Activated T-cell treated with anti-CD3 and anti-CD28 coated beads, Interleukin-2, amount 50 U/mL, for 72 hours (primary cell): ENCODE measurements at regions not wholly inside any gene's neighbourhood (a gene's known extent, or its start where the extent isn't known, plus 50 kb on each side); places are given as distances from the start of the nearest gene placed in this dataset.

Source experiments
- ATAC-seq, 2 donors: fragments of 150-1000 bp; cut with Tn5 transposase; replicated peaks in 1 of 2; 2 replicates each; pipeline ENCODE4 v1.10.0; 2021; ENCODE audit warnings: moderate library complexity in 2 of 2, mild to moderate bottlenecking in 1 of 2
- DNase-seq, 2 donors: peaks; one replicate each; pipeline ENCODE4 v3.0.0; 2021 to 2022; ENCODE audit warnings: mixed read lengths in 1 of 2
- H3K27ac Mint-ChIP-seq: one replicate; pipeline ENCODE4 v1.8.0; 2022; ENCODE audit warnings: mild to moderate bottlenecking, moderate library complexity, mixed read lengths
- H3K27me3 Mint-ChIP-seq: one replicate; pipeline ENCODE4 v1.8.0; 2022; ENCODE audit warnings: low read depth, mixed read lengths
- H3K36me3 Mint-ChIP-seq, 2 donors: one replicate each; pipeline ENCODE4 v1.8.0; 2022; ENCODE audit warnings: mixed read lengths in 2 of 2, mild to moderate bottlenecking in 1 of 2; ENCODE audit not compliant: insufficient read depth in 2 of 2
- H3K4me1 Mint-ChIP-seq: one replicate; pipeline ENCODE4 v1.8.0; 2022; ENCODE audit warnings: low read depth, mixed read lengths
- H3K4me3 Mint-ChIP-seq, 2 donors: one replicate each; pipeline ENCODE4 v1.8.0; 2022; ENCODE audit warnings: mild to moderate bottlenecking in 2 of 2, mixed read lengths in 2 of 2, moderate library complexity in 2 of 2
- H3K9me3 Mint-ChIP-seq, 2 donors: one replicate each; pipeline ENCODE4 v1.8.0; 2022; ENCODE audit warnings: mixed read lengths in 2 of 2

GRCh38 chr1:168920456-168921094 lies 185.9 kb upstream of the ATP1B1 start:
- Mint-ChIP-seq H3K27ac (no peak overlapping the region), H3K36me3 (no peaks in the 10 kb centered on the region), H3K27me3 (no peaks in the 10 kb centered on the region), H3K4me1 (peaks cover 13% of the 10 kb centered on the region), H3K4me3 (no peak overlapping the region), H3K9me3 (no peaks in the 10 kb centered on the region)
- ATAC-seq (no peak), DNase-seq (no peak)

DNA sequence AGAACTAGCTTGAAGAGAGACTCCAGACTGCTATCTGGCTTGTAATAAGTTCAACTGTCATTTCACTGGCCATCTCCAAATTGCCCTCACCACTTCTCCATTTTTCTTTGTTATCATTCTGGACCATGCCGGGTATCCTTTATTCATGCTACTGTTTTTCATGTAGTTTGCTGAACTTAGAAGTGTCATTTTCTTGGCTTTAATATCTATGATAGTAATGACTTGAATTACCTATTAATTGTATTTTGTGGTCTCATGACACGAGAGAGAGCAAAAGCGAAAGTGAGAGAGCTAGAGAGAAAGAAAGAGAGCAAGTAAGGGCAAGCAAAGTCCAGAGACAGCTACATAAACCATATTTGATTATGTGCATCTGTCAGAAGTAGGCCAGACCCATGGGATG lies 184.9 kb upstream of the ATP1B1 start:
- Mint-ChIP-seq H3K4me1 (peaks cover 13% of the 10 kb centered on the region), H3K9me3 (no peaks in the 10 kb centered on the region), H3K36me3 (no peaks in the 10 kb centered on the region), H3K27me3 (no peaks in the 10 kb centered on the region), H3K27ac (no peak overlapping the region), H3K4me3 (no peak overlapping the region)
- ATAC-seq (no peak), DNase-seq (no peak)

GRCh38 chr1:168923521-168924136 lies 182.9 kb upstream of the ATP1B1 start:
- ATAC-seq: no peak
- no peaks in the 10 kb centered on the region for H3K9me3 Mint-ChIP-seq
- no peak for DNase-seq
- no peaks in the 10 kb centered on the region for H3K36me3 Mint-ChIP-seq
- H3K4me1 Mint-ChIP-seq: peaks cover 13% of the 10 kb centered on the region
- H3K4me3 Mint-ChIP-seq: no peak overlapping the region
- no peak overlapping the region for H3K27ac Mint-ChIP-seq
- H3K27me3 Mint-ChIP-seq: peaks cover 8% of the 10 kb centered on the region

DNA sequence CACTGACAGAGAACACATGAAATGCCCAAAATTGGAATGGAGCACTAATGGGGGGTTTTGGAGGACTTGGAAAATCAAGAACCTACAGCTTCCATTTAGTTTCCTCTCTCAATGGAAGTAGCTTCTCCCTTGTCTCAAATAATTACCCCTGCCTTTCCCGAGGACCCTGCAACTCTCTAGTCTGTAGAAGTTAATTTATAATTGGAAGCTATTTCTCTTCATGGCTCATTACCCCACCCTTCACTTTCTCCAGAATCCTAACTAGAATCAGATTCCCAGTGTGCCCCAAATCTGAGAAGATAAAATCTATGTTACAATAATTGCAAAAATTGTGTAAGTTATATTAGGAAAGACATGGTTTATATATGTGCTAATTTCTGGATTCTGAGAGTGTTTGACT lies 181.5 kb upstream of the ATP1B1 start:
- H3K36me3 Mint-ChIP-seq: no peaks in the 10 kb centered on the region
- no peak for ATAC-seq
- H3K4me1 Mint-ChIP-seq: peaks cover 13% of the 10 kb centered on the region

DNA sequence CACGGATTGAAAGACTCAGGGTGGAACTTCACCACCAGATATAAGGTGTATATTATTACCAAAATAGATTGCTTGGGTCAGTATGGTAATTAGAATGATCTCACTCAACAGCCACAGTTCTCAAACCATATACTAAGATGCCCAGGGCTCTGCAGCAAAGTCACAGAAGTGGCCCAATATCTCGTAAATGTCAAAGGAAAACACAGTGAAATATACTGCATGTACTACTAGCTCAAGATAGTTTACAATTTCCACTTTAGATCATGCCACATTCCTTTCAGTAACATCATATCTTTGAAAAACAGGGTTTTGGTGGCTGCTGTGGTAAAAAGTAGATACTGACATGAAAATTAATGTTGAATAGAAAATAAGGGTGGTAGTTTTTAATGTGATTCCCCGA lies 180.3 kb upstream of the ATP1B1 start:
- peaks cover 26% of the 10 kb centered on the region for H3K27me3 Mint-ChIP-seq
- no peak overlapping the region for H3K27ac Mint-ChIP-seq
- DNase-seq (no peak), ATAC-seq (no peak)
- H3K4me1 Mint-ChIP-seq: peaks cover 12% of the 10 kb centered on the region
- H3K4me3 Mint-ChIP-seq: no peak overlapping the region
- H3K9me3 Mint-ChIP-seq: peaks cover 0 to 2% of the 10 kb centered on the region in 2 donors
- no peaks in the 10 kb centered on the region for H3K36me3 Mint-ChIP-seq

More for the DNA sequence above, 181.5 kb upstream of the ATP1B1 start:
- no peak overlapping the region for H3K4me3 Mint-ChIP-seq
- no peak for DNase-seq
- H3K27ac Mint-ChIP-seq: no peak overlapping the region
- H3K27me3 Mint-ChIP-seq: peaks cover 21% of the 10 kb centered on the region
- H3K9me3 Mint-ChIP-seq: peaks cover 0 to 2% of the 10 kb centered on the region in 2 donors

- Mint-ChIP-seq H3K27ac (no peak overlapping the region), H3K4me3 (no peak overlapping the region), H3K9me3 (peaks cover 0 to 4% of the 10 kb centered on the region in 2 donors), H3K27me3 (peaks cover 25% of the 10 kb centered on the region), H3K4me1 (no peaks in the 10 kb centered on the region), H3K36me3 (no peaks in the 10 kb centered on the region)
- DNase-seq (no peak), ATAC-seq (no peak)
These were observed 174.0 kb upstream of the ATP1B1 start for GRCh38 chr1:168932539-168932938.

DNA sequence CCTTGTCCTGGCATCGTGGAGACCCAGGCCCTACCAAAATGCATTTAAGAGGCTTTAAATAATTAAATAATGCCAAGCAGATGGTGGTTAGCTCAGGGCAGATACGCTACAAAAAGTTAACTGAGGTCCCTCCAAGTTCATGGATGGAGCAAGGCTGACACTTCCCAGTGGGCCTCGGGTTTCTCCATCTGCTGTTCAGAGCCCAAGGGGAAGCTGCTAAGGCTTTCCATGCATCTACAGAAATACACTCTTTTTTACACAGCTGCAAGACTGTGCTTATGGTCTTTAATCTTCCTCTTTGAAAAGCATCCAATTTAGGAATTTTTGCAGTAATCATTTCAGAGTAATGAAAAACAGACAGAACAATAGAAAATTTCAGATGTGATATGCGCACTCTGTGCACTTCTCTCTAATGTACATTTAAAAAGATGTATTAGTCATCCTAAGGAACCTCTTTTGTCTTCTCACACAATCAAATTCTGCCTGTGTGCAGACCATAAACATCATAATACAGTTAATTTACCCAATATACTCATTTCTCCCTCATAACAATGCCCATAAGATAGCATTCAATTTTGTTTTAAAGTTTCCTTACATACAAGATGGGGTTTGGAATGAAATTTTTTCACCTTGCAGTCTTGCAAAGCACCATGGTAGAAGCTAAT lies 173.2 kb upstream of the ATP1B1 start:
- Mint-ChIP-seq H3K27me3 (peaks cover 20% of the 10 kb centered on the region), H3K27ac (no peak overlapping the region), H3K36me3 (no peaks in the 10 kb centered on the region), H3K4me3 (no peak overlapping the region), H3K4me1 (no peaks in the 10 kb centered on the region), H3K9me3 (peaks cover 0 to 4% of the 10 kb centered on the region in 2 donors)
- ATAC-seq: no peak
- no peak for DNase-seq

- ATAC-seq (no peak), DNase-seq (no peak)
- H3K9me3 Mint-ChIP-seq: peaks cover 0 to 2% of the 10 kb centered on the region in 2 donors
- peaks cover 7% of the 10 kb centered on the region for H3K27me3 Mint-ChIP-seq
- no peak overlapping the region for H3K27ac Mint-ChIP-seq
- H3K4me3 Mint-ChIP-seq: no peak overlapping the region
- H3K36me3 Mint-ChIP-seq: no peaks in the 10 kb centered on the region
- no peaks in the 10 kb centered on the region for H3K4me1 Mint-ChIP-seq
These were observed 167.2 kb upstream of the ATP1B1 start for GRCh38 chr1:168939110-168939946.

GRCh38 chr1:168939947-168940223 lies 166.6 kb upstream of the ATP1B1 start:
- Mint-ChIP-seq H3K36me3 (no peaks in the 10 kb centered on the region), H3K27me3 (peaks cover 7% of the 10 kb centered on the region), H3K9me3 (peaks cover 0 to 2% of the 10 kb centered on the region in 2 donors), H3K27ac (no peak overlapping the region), H3K4me3 (no peak overlapping the region), H3K4me1 (no peaks in the 10 kb centered on the region)
- ATAC-seq (no peak), DNase-seq (no peak)

DNA sequence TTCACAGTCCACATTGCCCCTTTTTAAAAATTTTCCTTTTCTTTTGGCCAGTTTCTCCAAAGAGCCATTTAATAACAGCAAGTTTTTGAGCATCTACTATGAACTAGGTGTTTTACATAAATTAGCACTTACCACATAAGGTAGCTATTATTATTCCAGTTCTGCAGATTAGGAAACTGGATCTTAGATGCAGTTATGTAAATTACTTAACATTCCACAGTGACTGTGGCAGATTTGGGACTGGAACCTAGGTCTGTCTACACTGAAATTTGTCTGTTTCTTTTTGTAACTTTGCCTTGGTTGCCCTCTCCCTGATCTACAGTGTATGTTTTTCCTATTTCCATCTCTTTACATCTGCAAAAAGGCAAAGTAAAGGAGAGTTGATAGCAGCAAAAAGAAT lies 164.8 kb upstream of the ATP1B1 start:
- Mint-ChIP-seq H3K4me1 (no peaks in the 10 kb centered on the region), H3K27me3 (peaks cover 7% of the 10 kb centered on the region), H3K9me3 (peaks cover 0 to 2% of the 10 kb centered on the region in 2 donors), H3K36me3 (no peaks in the 10 kb centered on the region), H3K4me3 (no peak overlapping the region), H3K27ac (no peak overlapping the region)
- DNase-seq: no peak
- ATAC-seq: no peak

DNA sequence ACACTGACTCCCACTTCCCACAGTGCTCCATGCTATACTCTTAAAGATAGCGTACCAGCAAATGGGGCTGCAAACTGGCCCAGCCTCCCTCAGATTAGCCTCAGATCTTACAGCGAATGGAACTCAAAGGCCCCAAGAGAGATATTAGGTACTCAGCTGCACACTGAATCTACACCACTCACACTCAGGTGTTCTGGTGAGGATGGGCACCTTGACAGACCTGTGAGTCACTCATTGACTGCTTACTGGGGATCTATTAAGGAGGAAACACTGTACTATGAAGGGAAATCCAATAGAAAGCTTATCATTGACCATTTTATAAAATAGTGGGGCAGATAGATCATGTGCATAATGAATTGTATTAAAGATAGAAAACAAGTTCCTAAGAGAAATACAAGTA lies 164.3 kb upstream of the ATP1B1 start:
- no peak overlapping the region for H3K4me3 Mint-ChIP-seq
- peaks cover 7% of the 10 kb centered on the region for H3K27me3 Mint-ChIP-seq
- no peak for DNase-seq
- no peaks in the 10 kb centered on the region for H3K9me3 Mint-ChIP-seq
- H3K4me1 Mint-ChIP-seq: no peaks in the 10 kb centered on the region
- no peak for ATAC-seq
- H3K36me3 Mint-ChIP-seq: no peaks in the 10 kb centered on the region
- no peak overlapping the region for H3K27ac Mint-ChIP-seq

DNA sequence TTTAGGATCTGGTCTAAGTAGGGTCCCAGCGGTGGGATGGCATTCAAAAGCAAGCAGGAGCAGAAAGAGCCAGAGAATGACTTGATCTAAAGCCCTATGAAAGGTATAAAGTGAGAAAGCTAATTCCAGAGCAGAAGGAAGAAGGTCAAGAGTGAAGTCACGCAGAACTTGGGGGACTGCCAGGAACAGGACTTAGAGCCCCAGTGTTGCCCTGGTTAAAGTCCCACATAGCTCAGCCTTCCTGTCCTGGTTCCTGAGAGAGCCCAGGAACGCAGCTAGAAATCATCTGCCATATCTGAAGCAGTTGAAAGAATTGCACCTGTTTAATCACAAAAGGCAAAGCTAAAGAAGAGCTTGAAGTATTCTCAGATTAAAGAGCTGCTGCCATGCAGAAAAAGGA lies 160.6 kb upstream of the ATP1B1 start:
- H3K36me3 Mint-ChIP-seq: no peaks in the 10 kb centered on the region
- no peak overlapping the region for H3K27ac Mint-ChIP-seq
- no peaks in the 10 kb centered on the region for H3K4me1 Mint-ChIP-seq
- DNase-seq (no peak), ATAC-seq (no peak)
- H3K4me3 Mint-ChIP-seq: no peak overlapping the region
- peaks cover 4% of the 10 kb centered on the region for H3K27me3 Mint-ChIP-seq
- no peaks in the 10 kb centered on the region for H3K9me3 Mint-ChIP-seq

- Mint-ChIP-seq H3K27me3 (no peaks in the 10 kb centered on the region), H3K36me3 (no peaks in the 10 kb centered on the region), H3K27ac (no peak overlapping the region), H3K9me3 (no peaks in the 10 kb centered on the region), H3K4me3 (no peak overlapping the region), H3K4me1 (no peaks in the 10 kb centered on the region)
- ATAC-seq (no peak), DNase-seq (no peak)
These were observed 159.4 kb upstream of the ATP1B1 start for GRCh38 chr1:168947041-168947440.
